ENCODE measurements at regions not wholly inside any gene's neighbourhood (a gene's known extent, or its start where the extent isn't known, plus 50 kb on each side); places are given as distances from the start of the nearest gene placed in this dataset.

DNA sequence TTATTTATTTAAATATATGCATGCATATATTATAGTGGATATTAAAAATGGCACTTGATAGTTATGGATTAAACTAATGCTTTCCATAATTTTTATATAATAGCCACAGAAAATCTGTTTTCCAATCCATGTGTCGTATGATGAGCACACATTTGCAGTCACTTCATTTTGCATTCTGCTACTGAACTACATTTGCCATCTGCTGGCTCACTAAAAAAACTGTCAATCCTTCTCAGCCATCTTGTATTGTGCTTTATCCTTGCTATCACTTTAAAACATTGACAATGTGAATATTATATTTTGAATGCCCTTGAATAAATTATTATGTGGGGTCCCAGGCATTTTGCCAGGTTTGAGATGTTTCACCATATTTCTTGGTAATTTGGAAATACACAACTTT, 586.6 kb downstream of the DNAH5 start:
- TF ChIP-seq, protein P1, sequence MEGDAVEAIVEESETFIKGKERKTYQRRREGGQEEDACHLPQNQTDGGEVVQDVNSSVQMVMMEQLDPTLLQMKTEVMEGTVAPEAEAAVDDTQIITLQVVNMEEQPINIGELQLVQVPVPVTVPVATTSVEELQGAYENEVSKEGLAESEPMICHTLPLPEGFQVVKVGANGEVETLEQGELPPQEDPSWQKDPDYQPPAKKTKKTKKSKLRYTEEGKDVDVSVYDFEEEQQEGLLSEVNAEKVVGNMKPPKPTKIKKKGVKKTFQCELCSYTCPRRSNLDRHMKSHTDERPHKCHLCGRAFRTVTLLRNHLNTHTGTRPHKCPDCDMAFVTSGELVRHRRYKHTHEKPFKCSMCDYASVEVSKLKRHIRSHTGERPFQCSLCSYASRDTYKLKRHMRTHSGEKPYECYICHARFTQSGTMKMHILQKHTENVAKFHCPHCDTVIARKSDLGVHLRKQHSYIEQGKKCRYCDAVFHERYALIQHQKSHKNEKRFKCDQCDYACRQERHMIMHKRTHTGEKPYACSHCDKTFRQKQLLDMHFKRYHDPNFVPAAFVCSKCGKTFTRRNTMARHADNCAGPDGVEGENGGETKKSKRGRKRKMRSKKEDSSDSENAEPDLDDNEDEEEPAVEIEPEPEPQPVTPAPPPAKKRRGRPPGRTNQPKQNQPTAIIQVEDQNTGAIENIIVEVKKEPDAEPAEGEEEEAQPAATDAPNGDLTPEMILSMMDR (IDR thresholded peaks at IDR 0.05; ENCODE audit: low read depth, low read length), result no peak
- TF ChIP-seq POLR2A (IDR thresholded peaks at IDR 0.05; ENCODE audit: extremely low read depth, insufficient read length), result no peak
